ENCODE measurements at regions not wholly inside any gene's neighbourhood (a gene's known extent, or its start where the extent isn't known, plus 50 kb on each side); places are given as distances from the start of the nearest gene placed in this dataset.

- Histone ChIP-seq H3K9ac (ENCODE audit: low read length) (no peak overlapping the region), H3K23ac (ENCODE audit: low read length in 2 of 2) (no peak overlapping the region), H3K4ac (ENCODE audit: low read depth in 1 of 2, low read length in 2 of 2) (no peak overlapping the region), H3K79me1 (replicated peaks; ENCODE audit: low read length, poor library complexity, severe bottlenecking) (no peaks in the 10 kb centered on the region), H2BK15ac (ENCODE audit: low read depth, poor library complexity, severe bottlenecking) (no peak overlapping the region), H3K27me3 (ENCODE audit: control insufficient read depth in 1 of 2, insufficient read depth in 1 of 2, low read length in 2 of 2) (no peaks in the 10 kb centered on the region), H3K4me2 (ENCODE audit: low read length, poor library complexity, severe bottlenecking) (no peak overlapping the region), H2BK12ac (ENCODE audit: low read length in 2 of 2) (no peak overlapping the region), H3K14ac (ENCODE audit: low read length in 2 of 2) (no peak overlapping the region), H4K91ac (ENCODE audit: low read length) (no peak overlapping the region), H2BK5ac (ENCODE audit: low read depth, low read length, poor library complexity, severe bottlenecking) (no peak overlapping the region), H3K4me1 (ENCODE audit: control insufficient read depth, insufficient read depth, low read depth, low read length) (no peaks in the 10 kb centered on the region), H3K9me3 (ENCODE audit: control insufficient read depth, low read length) (no peaks in the 10 kb centered on the region), H3K36me3 (ENCODE audit: control insufficient read depth in 1 of 2, insufficient read depth in 2 of 2, low read depth in 1 of 2, low read length in 2 of 2) (no peaks in the 10 kb centered on the region), H2AK5ac (ENCODE audit: low read length, severe bottlenecking) (no peak overlapping the region), H2BK120ac (ENCODE audit: low read depth, low read length) (no peak overlapping the region), H2AFZ (ENCODE audit: low read depth, low read length) (no peak overlapping the region), H3K27ac (ENCODE audit: low read length, poor library complexity, severe bottlenecking) (no peak overlapping the region), H3K18ac (ENCODE audit: low read depth in 1 of 2, low read length in 2 of 2) (no peak overlapping the region), H3K4me3 (ENCODE audit: insufficient read depth in 1 of 2, low read depth in 1 of 2, low read length in 2 of 2) (no peak overlapping the region), H4K8ac (ENCODE audit: low read length) (no peak overlapping the region)
- WGBS, result 77% methylated on average over 2 of the region's 2 CpGs
- no peak for DNase-seq
Measured at GRCh38 chr10:117931078-117931477, 115.7 kb downstream of the RAB11FIP2 start.

DNA sequence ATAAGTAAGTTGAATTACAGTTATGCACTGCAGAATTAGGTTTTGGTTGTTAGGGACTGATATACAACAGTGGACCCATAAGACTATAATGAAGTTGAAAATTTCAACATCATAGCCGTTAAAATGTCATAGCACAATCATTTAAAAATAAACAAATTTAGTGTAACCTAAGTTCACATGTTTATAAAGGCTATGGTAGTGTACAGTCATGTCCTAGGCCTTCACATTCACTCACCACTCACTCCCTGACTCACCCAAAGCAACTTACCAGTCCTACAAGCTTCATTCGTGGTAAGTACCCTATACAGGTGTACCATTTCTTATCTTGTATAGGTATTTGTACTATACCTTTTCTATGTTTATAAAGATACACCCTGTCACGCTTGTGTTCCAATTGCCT, 113.7 kb downstream of the RAB11FIP2 start:
- no peak overlapping the region for H3K4ac ChIP-seq (ENCODE audit: low read depth in 1 of 2, low read length in 2 of 2)
- no peaks in the 10 kb centered on the region for H3K27me3 ChIP-seq (ENCODE audit: control insufficient read depth in 1 of 2, insufficient read depth in 1 of 2, low read length in 2 of 2)
- no peak overlapping the region for H2AFZ ChIP-seq (ENCODE audit: low read depth, low read length)
- H3K4me3 ChIP-seq (ENCODE audit: insufficient read depth in 1 of 2, low read depth in 1 of 2, low read length in 2 of 2), result no peak overlapping the region
- H3K9me3 ChIP-seq (ENCODE audit: control insufficient read depth, low read length), result no peaks in the 10 kb centered on the region
- no peak overlapping the region for H3K4me2 ChIP-seq (ENCODE audit: low read length, poor library complexity, severe bottlenecking)
- H3K14ac ChIP-seq (ENCODE audit: low read length in 2 of 2), result no peak overlapping the region
- no peaks in the 10 kb centered on the region for H3K79me1 ChIP-seq (replicated peaks; ENCODE audit: low read length, poor library complexity, severe bottlenecking)
- no peak overlapping the region for H2BK120ac ChIP-seq (ENCODE audit: low read depth, low read length)
- no peak overlapping the region for H3K18ac ChIP-seq (ENCODE audit: low read depth in 1 of 2, low read length in 2 of 2)
- H3K27ac ChIP-seq (ENCODE audit: low read length, poor library complexity, severe bottlenecking), result no peak overlapping the region
- no peak overlapping the region for H2BK5ac ChIP-seq (ENCODE audit: low read depth, low read length, poor library complexity, severe bottlenecking)
- no peak overlapping the region for H4K8ac ChIP-seq (ENCODE audit: low read length)
- no peak overlapping the region for H2BK12ac ChIP-seq (ENCODE audit: low read length in 2 of 2)
- WGBS, result no CpG with 5 or more reads among the region's 3 CpGs
- H3K36me3 ChIP-seq (ENCODE audit: control insufficient read depth in 1 of 2, insufficient read depth in 2 of 2, low read depth in 1 of 2, low read length in 2 of 2), result no peaks in the 10 kb centered on the region
- H3K23ac ChIP-seq (ENCODE audit: low read length in 2 of 2), result no peak overlapping the region
- H3K4me1 ChIP-seq (ENCODE audit: control insufficient read depth, insufficient read depth, low read depth, low read length), result no peaks in the 10 kb centered on the region
- H2AK5ac ChIP-seq (ENCODE audit: low read length, severe bottlenecking), result no peak overlapping the region
- H3K9ac ChIP-seq (ENCODE audit: low read length), result no peak overlapping the region
- no peak overlapping the region for H2BK15ac ChIP-seq (ENCODE audit: low read depth, poor library complexity, severe bottlenecking)
- no peak overlapping the region for H4K91ac ChIP-seq (ENCODE audit: low read length)
- no peak for DNase-seq

DNA sequence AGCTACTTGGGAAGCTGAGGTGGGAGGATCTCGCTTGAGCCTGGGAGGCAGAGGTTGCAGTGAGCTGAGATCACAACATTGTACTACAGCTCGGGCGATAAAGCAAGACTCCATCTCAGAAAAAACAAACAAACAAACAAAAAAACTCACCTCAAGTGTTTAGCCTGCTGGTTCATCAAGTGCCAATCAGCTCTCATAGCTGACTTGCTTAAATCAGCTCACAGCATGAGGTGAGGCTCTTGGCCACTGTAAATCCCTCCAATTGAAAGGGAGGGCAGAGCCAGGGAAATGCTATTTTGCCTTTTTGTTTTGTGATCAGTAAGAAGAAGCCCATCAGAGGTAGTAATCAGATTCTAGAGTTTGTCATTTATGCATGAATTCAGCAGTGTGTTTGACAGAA, 112.3 kb downstream of the RAB11FIP2 start:
- H3K27ac ChIP-seq (ENCODE audit: low read length, poor library complexity, severe bottlenecking), result no peak overlapping the region
- no peak for DNase-seq
- H4K91ac ChIP-seq (ENCODE audit: low read length), result no peak overlapping the region
- no peak overlapping the region for H3K4ac ChIP-seq (ENCODE audit: low read depth in 1 of 2, low read length in 2 of 2)
- no peak overlapping the region for H2BK12ac ChIP-seq (ENCODE audit: low read length in 2 of 2)
- no peak overlapping the region for H3K23ac ChIP-seq (ENCODE audit: low read length in 2 of 2)
- H2BK5ac ChIP-seq (ENCODE audit: low read depth, low read length, poor library complexity, severe bottlenecking), result no peak overlapping the region
- no peak overlapping the region for H2BK120ac ChIP-seq (ENCODE audit: low read depth, low read length)
- H3K9ac ChIP-seq (ENCODE audit: low read length), result no peak overlapping the region
- H3K9me3 ChIP-seq (ENCODE audit: control insufficient read depth, low read length), result no peaks in the 10 kb centered on the region
- no peaks in the 10 kb centered on the region for H3K79me1 ChIP-seq (replicated peaks; ENCODE audit: low read length, poor library complexity, severe bottlenecking)
- no peak overlapping the region for H2AFZ ChIP-seq (ENCODE audit: low read depth, low read length)
- H2AK5ac ChIP-seq (ENCODE audit: low read length, severe bottlenecking), result no peak overlapping the region
- WGBS, result 67% methylated on average over 3 of the region's 3 CpGs
- H3K4me3 ChIP-seq (ENCODE audit: insufficient read depth in 1 of 2, low read depth in 1 of 2, low read length in 2 of 2), result no peak overlapping the region
- no peak overlapping the region for H3K18ac ChIP-seq (ENCODE audit: low read depth in 1 of 2, low read length in 2 of 2)
- no peak overlapping the region for H3K4me2 ChIP-seq (ENCODE audit: low read length, poor library complexity, severe bottlenecking)
- no peak overlapping the region for H3K14ac ChIP-seq (ENCODE audit: low read length in 2 of 2)
- no peak overlapping the region for H2BK15ac ChIP-seq (ENCODE audit: low read depth, poor library complexity, severe bottlenecking)
- H3K4me1 ChIP-seq (ENCODE audit: control insufficient read depth, insufficient read depth, low read depth, low read length), result no peaks in the 10 kb centered on the region
- no peaks in the 10 kb centered on the region for H3K27me3 ChIP-seq (ENCODE audit: control insufficient read depth in 1 of 2, insufficient read depth in 1 of 2, low read length in 2 of 2)
- H3K36me3 ChIP-seq (ENCODE audit: control insufficient read depth in 1 of 2, insufficient read depth in 2 of 2, low read depth in 1 of 2, low read length in 2 of 2), result no peaks in the 10 kb centered on the region
- H4K8ac ChIP-seq (ENCODE audit: low read length), result no peak overlapping the region

GRCh38 chr10:117936141-117936540, 110.6 kb downstream of the RAB11FIP2 start:
- H3K23ac ChIP-seq (ENCODE audit: low read length in 2 of 2), result peak overlapping the region in 1 of 2 experiments; percentile 24
- no peak overlapping the region for H2BK15ac ChIP-seq (ENCODE audit: low read depth, poor library complexity, severe bottlenecking)
- no peaks in the 10 kb centered on the region for H3K79me1 ChIP-seq (replicated peaks; ENCODE audit: low read length, poor library complexity, severe bottlenecking)
- H3K4me1 ChIP-seq (ENCODE audit: control insufficient read depth, insufficient read depth, low read depth, low read length), result no peaks in the 10 kb centered on the region
- H3K4me3 ChIP-seq (ENCODE audit: insufficient read depth in 1 of 2, low read depth in 1 of 2, low read length in 2 of 2), result peak overlapping the region in 1 of 2 experiments; percentile 17
- H3K27ac ChIP-seq (ENCODE audit: low read length, poor library complexity, severe bottlenecking), result no peak overlapping the region
- H2BK5ac ChIP-seq (ENCODE audit: low read depth, low read length, poor library complexity, severe bottlenecking), result no peak overlapping the region
- no peak overlapping the region for H2BK120ac ChIP-seq (ENCODE audit: low read depth, low read length)
- H4K8ac ChIP-seq (ENCODE audit: low read length), result no peak overlapping the region
- no peak overlapping the region for H2AK5ac ChIP-seq (ENCODE audit: low read length, severe bottlenecking)
- H3K4me2 ChIP-seq (ENCODE audit: low read length, poor library complexity, severe bottlenecking), result no peak overlapping the region
- no peaks in the 10 kb centered on the region for H3K36me3 ChIP-seq (ENCODE audit: control insufficient read depth in 1 of 2, insufficient read depth in 2 of 2, low read depth in 1 of 2, low read length in 2 of 2)
- H3K9me3 ChIP-seq (ENCODE audit: control insufficient read depth, low read length), result no peaks in the 10 kb centered on the region
- no peak overlapping the region for H3K4ac ChIP-seq (ENCODE audit: low read depth in 1 of 2, low read length in 2 of 2)
- no peak overlapping the region for H3K18ac ChIP-seq (ENCODE audit: low read depth in 1 of 2, low read length in 2 of 2)
- no peak overlapping the region for H4K91ac ChIP-seq (ENCODE audit: low read length)
- H2AFZ ChIP-seq (ENCODE audit: low read depth, low read length), result no peak overlapping the region
- peak overlapping the region; percentile 88 for H3K9ac ChIP-seq (ENCODE audit: low read length)
- H3K27me3 ChIP-seq (ENCODE audit: control insufficient read depth in 1 of 2, insufficient read depth in 1 of 2, low read length in 2 of 2), result no peaks in the 10 kb centered on the region
- no peak for DNase-seq
- H2BK12ac ChIP-seq (ENCODE audit: low read length in 2 of 2), result no peak overlapping the region
- 64% methylated on average over 9 of the region's 9 CpGs for WGBS
- no peak overlapping the region for H3K14ac ChIP-seq (ENCODE audit: low read length in 2 of 2)
